Right cardiac atrium (tissue), 5 donors: ENCODE measurements at regions not wholly inside any gene's neighbourhood (a gene's known extent, or its start where the extent isn't known, plus 50 kb on each side); places are given as distances from the start of the nearest gene placed in this dataset.

Experiments
- ATAC-seq, 2 donors: fragments of 200-7000 bp; cut with Tn5 transposase; one replicate each; pipeline versions ENCODE4 v1.8.0 to v1.9.1; 2020; ENCODE audit warnings: moderate library complexity in 2 of 2, mild to moderate bottlenecking in 1 of 2
- DNase-seq, 3 donors: peaks; one replicate each; pipeline ENCODE4 v3.0.0-alpha.2; 2020
- H3K27ac ChIP-seq: one replicate; pipeline ENCODE4 v1.5.1; 2013; ENCODE audit warnings: mild to moderate bottlenecking, low read length, control low read depth, moderate library complexity
- H3K27me3 ChIP-seq: one replicate; pipeline ENCODE4 v1.6.1; 2013; ENCODE audit not compliant: control insufficient read depth, insufficient read depth
- H3K4me1 ChIP-seq: one replicate; pipeline ENCODE4 v1.6.1; 2013; ENCODE audit warnings: low read length; ENCODE audit not compliant: control insufficient read depth, insufficient read depth
- H3K4me3 ChIP-seq: one replicate; pipeline ENCODE4 v1.5.1; 2013; ENCODE audit warnings: low read length, control low read depth
- H3K9me3 ChIP-seq: one replicate; pipeline ENCODE4 v1.6.1; 2013; ENCODE audit warnings: low read length; ENCODE audit not compliant: control insufficient read depth
- WGBS: extraction: QIAGEN DNeasy Blood & Tissue Kit; methylation state at CpG from one replicate; pipeline ENCODE4 v1.1.7; 2013; 5-methylcytosine and 5-hydroxymethylcytosine counted together
- intact Hi-C, 4 donors: fragments of 100-400 bp; cut with DNase I; formaldehyde crosslinking; loops; one replicate each; pipeline versions ENCODE4 v1.11.0 to v1.14.0; 2022 to 2023
- donor health status: healthy with polysubstance abuse.
- donor health status: DM: no; HTN: yes; CAD: no.
- donor health status: DM: no; HTN: no; CAD: no.
- donor health status: DM: no; HTN: yes; CAD: no; lungs with severe emphysema.
- donor health status: DM: yes; HTN: yes; CAD: no.

GRCh38 chr5:173837654-173838053 lies 50.5 kb upstream of the CPEB4 start:
- 97% methylated on average over 3 of the region's 3 CpGs for WGBS
- intact Hi-C loops, result no loop called here
- Histone ChIP-seq H3K4me3 (no peak overlapping the region), H3K27me3 (no peaks in the 10 kb centered on the region), H3K9me3 (no peaks in the 10 kb centered on the region), H3K4me1 (peaks cover 2% of the 10 kb centered on the region), H3K27ac (no peak overlapping the region)
- no peak for DNase-seq
- no peak for ATAC-seq
